ENCODE measurements at regions not wholly inside any gene's neighbourhood (a gene's known extent, or its start where the extent isn't known, plus 50 kb on each side); places are given as distances from the start of the nearest gene placed in this dataset.
"Not testable (repeated sequence)": the region's sequence is repeated elsewhere in the genome, so short reads cannot be mapped to it uniquely, and the experiment has no call there.

GRCh38 chr10:90034862-90035261 is 333.5 kb downstream of the KIF20B start:
- TF ChIP-seq CTCF (optimal IDR thresholded peaks at IDR 0.05 in 1 of 3, IDR thresholded peaks at IDR 0.05 in 1 of 3, conservative IDR thresholded peaks at IDR 0.05 in 1 of 3; ENCODE audit: extremely low read depth in 1 of 3, insufficient read depth in 2 of 3, low read length in 3 of 3); EZH2 (IDR thresholded peaks at IDR 0.05; ENCODE audit: low read length): not testable (repeated sequence)
